SK-N-SH treated with all-trans-retinoic acid at 6 μM for 48 hours (cell line): ENCODE measurements at regions not wholly inside any gene's neighbourhood (a gene's known extent, or its start where the extent isn't known, plus 50 kb on each side); places are given as distances from the start of the nearest gene placed in this dataset.

Experiments
- ATAC-seq: fragments of 200-7000 bp; cut with Tn5 transposase; 3 replicates; pipeline ENCODE4 v1.9.1; 2020; ENCODE audit warnings: mild to moderate bottlenecking, moderate library complexity
- ARNTL ChIP-seq: fragments of 450-650 bp; formaldehyde crosslinking; IDR thresholded peaks from 2 replicates; pipeline ENCODE4 v1.5.0; 2020; ENCODE audit warnings: low read depth, mild to moderate bottlenecking, moderate library complexity, borderline replicate concordance
- BACH2 ChIP-seq: fragments of 250-450 bp; sonication (Bioruptor Pico); IDR thresholded peaks from 2 replicates; pipeline ENCODE4 v1.9.0; 2021; ENCODE audit warnings: mild to moderate bottlenecking, borderline replicate concordance
- CSDC2 ChIP-seq: fragments of 250-450 bp; sonication (Bioruptor Pico); IDR thresholded peaks from 2 replicates; pipeline ENCODE4 v1.5.0; 2020; ENCODE audit warnings: mild to moderate bottlenecking, moderate library complexity
- ESRRG ChIP-seq: fragments of 250-450 bp; sonication (Bioruptor Pico); IDR thresholded peaks from 2 replicates; pipeline ENCODE4 v1.6.1; 2021; ENCODE audit warnings: mild to moderate bottlenecking
- GLIS3 ChIP-seq: fragments of 250-450 bp; sonication (Bioruptor Pico); IDR thresholded peaks from 2 replicates; pipeline ENCODE4 v1.5.0; 2020; ENCODE audit warnings: mild to moderate bottlenecking, moderate library complexity
- ISL1 ChIP-seq: fragments of 250-450 bp; sonication (Bioruptor Pico); IDR thresholded peaks from 2 replicates; pipeline ENCODE4 v2.1.2; 2022; ENCODE audit warnings: mild to moderate bottlenecking, moderate library complexity
- OSR1 ChIP-seq: fragments of 250-450 bp; sonication (Bioruptor Pico); IDR thresholded peaks from 2 replicates; pipeline ENCODE4 v1.8.0; 2022; ENCODE audit warnings: moderate library complexity, mild to moderate bottlenecking, inconsistent platforms
- PPARA ChIP-seq: fragments of 250-450 bp; sonication (Bioruptor Pico); IDR thresholded peaks from 2 replicates; pipeline ENCODE4 v1.5.0; 2020; ENCODE audit warnings: mild to moderate bottlenecking, borderline replicate concordance
- RARB ChIP-seq: fragments of 250-450 bp; sonication (Bioruptor Pico); IDR thresholded peaks from 2 replicates; pipeline ENCODE4 v1.8.0; 2021; ENCODE audit warnings: mild to moderate bottlenecking, moderate library complexity
- SNAI2 ChIP-seq: fragments of 250-450 bp; sonication (Bioruptor Pico); IDR thresholded peaks from 2 replicates; pipeline ENCODE4 v1.5.0; 2020; ENCODE audit warnings: mild to moderate bottlenecking, moderate library complexity
- TCF4 ChIP-seq: fragments of 250-450 bp; sonication (Bioruptor Pico); IDR thresholded peaks from 2 replicates; pipeline ENCODE4 v1.8.0; 2021; ENCODE audit warnings: mild to moderate bottlenecking, moderate library complexity, borderline replicate concordance
- TOX ChIP-seq: fragments of 250-450 bp; sonication (Bioruptor Pico); IDR thresholded peaks from 2 replicates; pipeline ENCODE4 v1.8.0; 2021; ENCODE audit warnings: mild to moderate bottlenecking, moderate library complexity, borderline replicate concordance
- ZC3H10 ChIP-seq: fragments of 250-450 bp; sonication (Bioruptor Pico); IDR thresholded peaks from 2 replicates; pipeline ENCODE4 v1.5.1; 2021; ENCODE audit warnings: mild to moderate bottlenecking, moderate library complexity
- ZFP3 ChIP-seq: fragments of 250-450 bp; sonication (Bioruptor Pico); IDR thresholded peaks from 2 replicates; pipeline ENCODE4 v1.5.0; 2020; ENCODE audit warnings: mild to moderate bottlenecking, moderate library complexity
- ZFP30 ChIP-seq: fragments of 450-650 bp; formaldehyde crosslinking; IDR thresholded peaks from 2 replicates; pipeline ENCODE4 v1.5.0; 2022; ENCODE audit warnings: mild to moderate bottlenecking, moderate library complexity
- ZNF70 ChIP-seq: fragments of 450-650 bp; formaldehyde crosslinking; IDR thresholded peaks from 2 replicates; pipeline ENCODE4 v1.5.0; 2020; ENCODE audit warnings: mild to moderate bottlenecking, moderate library complexity
- ZNF8 ChIP-seq: fragments of 450-650 bp; formaldehyde crosslinking; IDR thresholded peaks from 2 replicates; pipeline ENCODE4 v1.5.0; 2020; ENCODE audit warnings: mild to moderate bottlenecking, moderate library complexity
- TF ChIP-seq, protein P1 (sequence below): fragments of 250-450 bp; sonication (Bioruptor Pico); IDR thresholded peaks from 2 replicates; pipeline ENCODE4 v1.8.0; 2021; ENCODE audit warnings: low read depth, mild to moderate bottlenecking, moderate library complexity, borderline replicate concordance
- TF ChIP-seq, protein P2 (sequence below): fragments of 250-450 bp; sonication (Bioruptor Pico); IDR thresholded peaks from 2 replicates; pipeline ENCODE4 v1.5.0; 2020; ENCODE audit warnings: mild to moderate bottlenecking, moderate library complexity
- TF ChIP-seq, protein P3 (sequence below): fragments of 250-450 bp; sonication (Bioruptor Pico); IDR thresholded peaks from 2 replicates; pipeline ENCODE4 v1.8.0; 2020; ENCODE audit warnings: mild to moderate bottlenecking, moderate library complexity, borderline replicate concordance
- TF ChIP-seq, protein P4 (sequence below): fragments of 250-450 bp; sonication (Bioruptor Pico); IDR thresholded peaks from 2 replicates; pipeline ENCODE4 v1.5.1; 2021; ENCODE audit warnings: mild to moderate bottlenecking, moderate library complexity

DNA sequence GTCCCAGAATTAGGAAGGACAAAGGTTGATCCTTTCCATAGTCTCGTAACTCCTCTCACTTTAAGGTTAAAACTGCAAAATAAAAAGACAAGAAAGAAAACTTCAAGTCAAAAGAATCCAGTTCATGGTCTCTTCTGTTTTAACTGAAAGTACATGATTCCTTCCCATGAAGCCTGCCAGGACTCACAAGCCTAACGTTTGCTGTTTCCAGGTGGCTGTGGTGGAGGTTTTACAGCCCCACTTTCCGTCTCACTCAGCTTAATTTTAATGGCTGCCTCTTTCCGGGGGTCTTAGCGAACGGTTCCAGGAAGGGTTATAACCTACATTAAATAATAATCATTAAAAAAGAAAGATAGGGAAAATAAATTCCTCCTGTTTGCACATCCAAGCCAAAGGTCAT is 136.8 kb upstream of the SPAG17 start:
- no peak for ATAC-seq
- no peak for TF ChIP-seq SNAI2 (CRISPR knock-in tag)
- TF ChIP-seq BACH2 (CRISPR knock-in tag): no peak
- TF ChIP-seq, protein P1, sequence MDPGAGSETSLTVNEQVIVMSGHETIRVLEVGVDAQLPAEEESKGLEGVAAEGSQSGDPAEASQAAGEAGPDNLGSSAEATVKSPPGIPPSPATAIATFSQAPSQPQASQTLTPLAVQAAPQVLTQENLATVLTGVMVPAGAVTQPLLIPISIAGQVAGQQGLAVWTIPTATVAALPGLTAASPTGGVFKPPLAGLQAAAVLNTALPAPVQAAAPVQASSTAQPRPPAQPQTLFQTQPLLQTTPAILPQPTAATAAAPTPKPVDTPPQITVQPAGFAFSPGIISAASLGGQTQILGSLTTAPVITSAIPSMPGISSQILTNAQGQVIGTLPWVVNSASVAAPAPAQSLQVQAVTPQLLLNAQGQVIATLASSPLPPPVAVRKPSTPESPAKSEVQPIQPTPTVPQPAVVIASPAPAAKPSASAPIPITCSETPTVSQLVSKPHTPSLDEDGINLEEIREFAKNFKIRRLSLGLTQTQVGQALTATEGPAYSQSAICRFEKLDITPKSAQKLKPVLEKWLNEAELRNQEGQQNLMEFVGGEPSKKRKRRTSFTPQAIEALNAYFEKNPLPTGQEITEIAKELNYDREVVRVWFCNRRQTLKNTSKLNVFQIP (CRISPR knock-in tag): no peak
- no peak for TF ChIP-seq ZC3H10 (CRISPR knock-in tag)
- no peak for TF ChIP-seq TOX
- TF ChIP-seq, protein P2, sequence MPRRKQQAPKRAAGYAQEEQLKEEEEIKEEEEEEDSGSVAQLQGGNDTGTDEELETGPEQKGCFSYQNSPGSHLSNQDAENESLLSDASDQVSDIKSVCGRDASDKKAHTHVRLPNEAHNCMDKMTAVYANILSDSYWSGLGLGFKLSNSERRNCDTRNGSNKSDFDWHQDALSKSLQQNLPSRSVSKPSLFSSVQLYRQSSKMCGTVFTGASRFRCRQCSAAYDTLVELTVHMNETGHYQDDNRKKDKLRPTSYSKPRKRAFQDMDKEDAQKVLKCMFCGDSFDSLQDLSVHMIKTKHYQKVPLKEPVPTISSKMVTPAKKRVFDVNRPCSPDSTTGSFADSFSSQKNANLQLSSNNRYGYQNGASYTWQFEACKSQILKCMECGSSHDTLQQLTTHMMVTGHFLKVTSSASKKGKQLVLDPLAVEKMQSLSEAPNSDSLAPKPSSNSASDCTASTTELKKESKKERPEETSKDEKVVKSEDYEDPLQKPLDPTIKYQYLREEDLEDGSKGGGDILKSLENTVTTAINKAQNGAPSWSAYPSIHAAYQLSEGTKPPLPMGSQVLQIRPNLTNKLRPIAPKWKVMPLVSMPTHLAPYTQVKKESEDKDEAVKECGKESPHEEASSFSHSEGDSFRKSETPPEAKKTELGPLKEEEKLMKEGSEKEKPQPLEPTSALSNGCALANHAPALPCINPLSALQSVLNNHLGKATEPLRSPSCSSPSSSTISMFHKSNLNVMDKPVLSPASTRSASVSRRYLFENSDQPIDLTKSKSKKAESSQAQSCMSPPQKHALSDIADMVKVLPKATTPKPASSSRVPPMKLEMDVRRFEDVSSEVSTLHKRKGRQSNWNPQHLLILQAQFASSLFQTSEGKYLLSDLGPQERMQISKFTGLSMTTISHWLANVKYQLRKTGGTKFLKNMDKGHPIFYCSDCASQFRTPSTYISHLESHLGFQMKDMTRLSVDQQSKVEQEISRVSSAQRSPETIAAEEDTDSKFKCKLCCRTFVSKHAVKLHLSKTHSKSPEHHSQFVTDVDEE: no peak
- TF ChIP-seq ZFP3 (CRISPR knock-in tag): no peak
- TF ChIP-seq OSR1 (CRISPR knock-in tag): no peak
- TF ChIP-seq GLIS3 (CRISPR knock-in tag): no peak

DNA sequence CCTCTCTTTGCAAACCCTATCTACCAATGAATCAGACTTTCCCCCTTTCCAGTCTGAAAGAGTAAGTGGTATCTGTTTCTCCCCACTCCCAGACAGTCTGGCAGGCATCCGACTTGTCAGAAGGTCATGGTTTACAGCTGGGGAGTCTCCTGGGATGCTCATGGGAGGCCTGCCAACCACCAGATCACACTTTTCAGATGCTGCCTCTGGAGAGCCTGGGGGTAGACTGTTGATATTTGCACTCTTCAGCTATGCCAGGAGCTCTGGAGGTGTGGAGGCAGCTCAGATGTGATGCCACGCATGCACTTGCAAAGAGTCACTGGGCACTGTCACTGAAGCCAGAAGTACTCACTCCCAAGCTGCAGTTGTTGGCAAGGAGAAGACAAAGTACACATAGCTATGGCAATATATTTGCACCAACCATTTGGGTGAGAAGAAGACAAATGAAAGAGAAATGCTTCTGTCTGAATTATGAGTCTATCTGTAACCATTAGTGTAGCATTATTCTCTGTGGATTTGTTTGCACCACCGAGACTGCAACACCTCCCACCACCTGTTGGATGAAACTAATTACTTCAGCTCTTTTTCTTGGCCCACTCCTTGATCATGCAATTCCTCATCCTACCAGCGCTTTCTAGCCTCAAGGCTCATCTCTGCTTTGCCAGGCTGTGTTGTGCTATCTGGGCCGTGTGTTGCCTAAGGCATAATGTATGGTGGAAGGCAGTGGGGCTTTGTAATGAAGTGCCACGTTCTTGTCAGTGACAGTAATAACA is 133.0 kb upstream of the SPAG17 start:
- TF ChIP-seq OSR1 (CRISPR knock-in tag): no peak
- no peak for ATAC-seq

DNA sequence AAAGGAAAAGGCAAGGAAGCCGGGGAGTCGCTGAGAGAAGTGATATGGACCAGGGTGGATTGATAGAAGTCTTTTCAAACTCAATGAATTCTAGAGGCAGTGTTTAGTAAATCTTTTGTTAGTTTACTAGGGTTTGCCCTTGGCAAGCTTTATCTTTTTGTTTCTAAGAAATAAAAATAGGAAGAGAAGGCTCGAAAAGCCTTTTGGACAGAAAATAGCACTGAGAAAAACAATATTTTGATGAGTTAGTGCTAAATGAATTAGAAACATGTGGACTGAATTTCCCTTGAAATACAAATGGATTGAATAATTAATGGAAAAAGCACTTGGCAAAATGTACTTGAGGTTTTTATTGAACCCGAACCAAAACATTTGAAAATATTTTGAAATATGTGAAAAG is 121.8 kb upstream of the SPAG17 start:
- ATAC-seq: no peak
- TF ChIP-seq ZNF8 (CRISPR knock-in tag) (no peak), OSR1 (CRISPR knock-in tag) (no peak), GLIS3 (CRISPR knock-in tag) (no peak), TCF4 (CRISPR knock-in tag) (no peak), ZFP30 (CRISPR knock-in tag) (no peak), ZC3H10 (CRISPR knock-in tag) (no peak), PPARA (CRISPR knock-in tag) (no peak), ARNTL (no peak), ESRRG (no peak), ZNF70 (no peak), CSDC2 (CRISPR knock-in tag) (no peak), RARB (CRISPR knock-in tag) (no peak)
- TF ChIP-seq, protein P3, sequence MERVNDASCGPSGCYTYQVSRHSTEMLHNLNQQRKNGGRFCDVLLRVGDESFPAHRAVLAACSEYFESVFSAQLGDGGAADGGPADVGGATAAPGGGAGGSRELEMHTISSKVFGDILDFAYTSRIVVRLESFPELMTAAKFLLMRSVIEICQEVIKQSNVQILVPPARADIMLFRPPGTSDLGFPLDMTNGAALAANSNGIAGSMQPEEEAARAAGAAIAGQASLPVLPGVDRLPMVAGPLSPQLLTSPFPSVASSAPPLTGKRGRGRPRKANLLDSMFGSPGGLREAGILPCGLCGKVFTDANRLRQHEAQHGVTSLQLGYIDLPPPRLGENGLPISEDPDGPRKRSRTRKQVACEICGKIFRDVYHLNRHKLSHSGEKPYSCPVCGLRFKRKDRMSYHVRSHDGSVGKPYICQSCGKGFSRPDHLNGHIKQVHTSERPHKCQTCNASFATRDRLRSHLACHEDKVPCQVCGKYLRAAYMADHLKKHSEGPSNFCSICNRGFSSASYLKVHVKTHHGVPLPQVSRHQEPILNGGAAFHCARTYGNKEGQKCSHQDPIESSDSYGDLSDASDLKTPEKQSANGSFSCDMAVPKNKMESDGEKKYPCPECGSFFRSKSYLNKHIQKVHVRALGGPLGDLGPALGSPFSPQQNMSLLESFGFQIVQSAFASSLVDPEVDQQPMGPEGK (CRISPR knock-in tag): no peak
- TF ChIP-seq, protein P1 (CRISPR knock-in tag): no peak

DNA sequence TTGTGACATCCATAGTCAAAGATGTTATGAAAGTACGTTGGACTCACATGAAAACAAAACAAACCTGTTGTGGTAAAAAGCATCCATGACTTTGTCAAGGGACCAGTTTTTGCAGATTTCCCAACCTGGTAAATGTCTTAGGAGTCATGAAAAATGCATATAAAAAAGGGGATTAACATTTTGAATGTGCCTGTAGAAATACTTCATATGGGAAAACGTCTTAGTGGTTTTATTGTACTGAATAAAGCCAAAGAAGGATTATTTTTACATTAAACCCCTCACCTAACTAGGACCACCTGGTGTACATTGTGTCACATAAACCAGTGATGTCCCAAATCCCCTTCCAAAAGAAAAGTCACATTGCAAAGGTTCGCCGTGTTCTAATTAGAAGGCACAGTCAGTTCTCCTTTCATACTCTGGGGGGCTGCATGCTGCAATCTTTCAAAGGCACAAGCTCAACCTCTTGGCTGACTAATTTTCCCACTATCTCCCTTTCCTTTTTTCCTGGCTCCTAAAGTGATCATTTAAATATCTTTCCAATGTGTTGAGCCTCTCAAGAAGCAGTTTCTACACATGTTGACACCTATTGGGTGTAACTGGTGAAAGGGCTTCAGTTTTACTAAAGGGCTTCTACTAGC is 119.8 kb upstream of the SPAG17 start:
- no peak for ATAC-seq
- TF ChIP-seq ZNF70: no peak
- TF ChIP-seq ISL1: no peak
- TF ChIP-seq GLIS3 (CRISPR knock-in tag): no peak
- TF ChIP-seq ESRRG: no peak
- TF ChIP-seq, protein P3 (CRISPR knock-in tag): no peak
- TF ChIP-seq ZNF8 (CRISPR knock-in tag): no peak
- TF ChIP-seq RARB (CRISPR knock-in tag): no peak
- TF ChIP-seq CSDC2 (CRISPR knock-in tag): no peak
- no peak for TF ChIP-seq TOX
- TF ChIP-seq OSR1 (CRISPR knock-in tag): no peak
- no peak for TF ChIP-seq ARNTL
- TF ChIP-seq BACH2 (CRISPR knock-in tag): no peak
- TF ChIP-seq ZFP30 (CRISPR knock-in tag): no peak
- TF ChIP-seq, protein P4, sequence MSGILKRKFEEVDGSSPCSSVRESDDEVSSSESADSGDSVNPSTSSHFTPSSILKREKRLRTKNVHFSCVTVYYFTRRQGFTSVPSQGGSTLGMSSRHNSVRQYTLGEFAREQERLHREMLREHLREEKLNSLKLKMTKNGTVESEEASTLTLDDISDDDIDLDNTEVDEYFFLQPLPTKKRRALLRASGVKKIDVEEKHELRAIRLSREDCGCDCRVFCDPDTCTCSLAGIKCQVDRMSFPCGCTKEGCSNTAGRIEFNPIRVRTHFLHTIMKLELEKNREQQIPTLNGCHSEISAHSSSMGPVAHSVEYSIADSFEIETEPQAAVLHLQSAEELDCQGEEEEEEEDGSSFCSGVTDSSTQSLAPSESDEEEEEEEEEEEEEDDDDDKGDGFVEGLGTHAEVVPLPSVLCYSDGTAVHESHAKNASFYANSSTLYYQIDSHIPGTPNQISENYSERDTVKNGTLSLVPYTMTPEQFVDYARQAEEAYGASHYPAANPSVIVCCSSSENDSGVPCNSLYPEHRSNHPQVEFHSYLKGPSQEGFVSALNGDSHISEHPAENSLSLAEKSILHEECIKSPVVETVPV (CRISPR knock-in tag): no peak
